ENCODE measurements at regions not wholly inside any gene's neighbourhood (a gene's known extent, or its start where the extent isn't known, plus 50 kb on each side); places are given as distances from the start of the nearest gene placed in this dataset.

- Histone ChIP-seq H3K27me3 (ENCODE audit: control insufficient read depth, insufficient read depth, low read length) (no peaks in the 10 kb centered on the region), H3K36me3 (ENCODE audit: control insufficient read depth, insufficient read depth, low read length) (no peaks in the 10 kb centered on the region), H3K4me3 (ENCODE audit: low read depth, low read length) (no peak overlapping the region)
- no peak for DNase-seq (ENCODE audit: low read depth)
- no peak for TF ChIP-seq CTCF (IDR thresholded peaks at IDR 0.05; ENCODE audit: insufficient read depth, low read length, poor library complexity, severe bottlenecking)
Observed at GRCh38 chr3:180340395-180340794, 261.6 kb upstream of the TTC14 start.

GRCh38 chr3:180341516-180341915 lies 260.4 kb upstream of the TTC14 start:
- H3K27me3 ChIP-seq (ENCODE audit: control insufficient read depth, insufficient read depth, low read length), result no peaks in the 10 kb centered on the region
- DNase-seq (ENCODE audit: low read depth), result no peak
- no peak overlapping the region for H3K4me3 ChIP-seq (ENCODE audit: low read depth, low read length)
- no peak for TF ChIP-seq CTCF (IDR thresholded peaks at IDR 0.05; ENCODE audit: insufficient read depth, low read length, poor library complexity, severe bottlenecking)
- no peaks in the 10 kb centered on the region for H3K36me3 ChIP-seq (ENCODE audit: control insufficient read depth, insufficient read depth, low read length)

- Histone ChIP-seq H3K36me3 (ENCODE audit: control insufficient read depth, insufficient read depth, low read length) (no peaks in the 10 kb centered on the region), H3K4me3 (ENCODE audit: low read depth, low read length) (no peak overlapping the region), H3K27me3 (ENCODE audit: control insufficient read depth, insufficient read depth, low read length) (no peaks in the 10 kb centered on the region)
- TF ChIP-seq CTCF (IDR thresholded peaks at IDR 0.05; ENCODE audit: insufficient read depth, low read length, poor library complexity, severe bottlenecking), result no peak
- no peak for DNase-seq (ENCODE audit: low read depth)
Observed at GRCh38 chr3:180351601-180352000, 250.4 kb upstream of the TTC14 start.

- TF ChIP-seq CTCF (IDR thresholded peaks at IDR 0.05; ENCODE audit: insufficient read depth, low read length, poor library complexity, severe bottlenecking), result no peak
- Histone ChIP-seq H3K36me3 (ENCODE audit: control insufficient read depth, insufficient read depth, low read length) (no peaks in the 10 kb centered on the region), H3K4me3 (ENCODE audit: low read depth, low read length) (no peak overlapping the region), H3K27me3 (ENCODE audit: control insufficient read depth, insufficient read depth, low read length) (no peaks in the 10 kb centered on the region)
- no peak for DNase-seq (ENCODE audit: low read depth)
Observed at GRCh38 chr3:180352261-180352660, 249.7 kb upstream of the TTC14 start.

GRCh38 chr3:180354214-180354613 lies 247.7 kb upstream of the TTC14 start:
- TF ChIP-seq CTCF (IDR thresholded peaks at IDR 0.05; ENCODE audit: insufficient read depth, low read length, poor library complexity, severe bottlenecking), result no peak
- no peak overlapping the region for H3K4me3 ChIP-seq (ENCODE audit: low read depth, low read length)
- DNase-seq (ENCODE audit: low read depth), result no peak
- H3K36me3 ChIP-seq (ENCODE audit: control insufficient read depth, insufficient read depth, low read length), result no peaks in the 10 kb centered on the region
- H3K27me3 ChIP-seq (ENCODE audit: control insufficient read depth, insufficient read depth, low read length), result no peaks in the 10 kb centered on the region

- TF ChIP-seq CTCF (IDR thresholded peaks at IDR 0.05; ENCODE audit: insufficient read depth, low read length, poor library complexity, severe bottlenecking), result no peak
- Histone ChIP-seq H3K27me3 (ENCODE audit: control insufficient read depth, insufficient read depth, low read length) (no peaks in the 10 kb centered on the region), H3K4me3 (ENCODE audit: low read depth, low read length) (no peak overlapping the region), H3K36me3 (ENCODE audit: control insufficient read depth, insufficient read depth, low read length) (no peaks in the 10 kb centered on the region)
- no peak for DNase-seq (ENCODE audit: low read depth)
Observed at GRCh38 chr3:180358179-180358578, 243.8 kb upstream of the TTC14 start.

All from kidney epithelial cell (primary cell).